ENCODE measurements at regions not wholly inside any gene's neighbourhood (a gene's known extent, or its start where the extent isn't known, plus 50 kb on each side); places are given as distances from the start of the nearest gene placed in this dataset.

- TF ChIP-seq CTCF (IDR thresholded peaks at IDR 0.05) = no peak
- H3K9me3 Mint-ChIP-seq = no peaks in the 10 kb centered on the region
- no peaks in the 10 kb centered on the region for H3K4me1 Mint-ChIP-seq
- no peak overlapping the region for H3K27ac Mint-ChIP-seq
- H3K4me3 Mint-ChIP-seq = no peak overlapping the region
- ChIA-PET POLR2A (no interaction called here), CTCF (no interaction called here)
- ATAC-seq (ENCODE audit: low read depth) (no peak), DNase-seq (no peak)
- intact Hi-C loops (cut with micrococcal nuclease) = no loop called here
- H3K36me3 Mint-ChIP-seq (ENCODE audit: low read depth) = no peaks in the 10 kb centered on the region
- no peaks in the 10 kb centered on the region for H3K27me3 Mint-ChIP-seq
Measured at GRCh38 chr10:109624939-109625338, 298.4 kb downstream of the XPNPEP1 start.

GRCh38 chr10:109622566-109622965 is 300.7 kb downstream of the XPNPEP1 start:
- DNase-seq (no peak), ATAC-seq (ENCODE audit: low read depth) (no peak)
- no peaks in the 10 kb centered on the region for H3K36me3 Mint-ChIP-seq (ENCODE audit: low read depth)
- ChIA-PET POLR2A (no interaction called here), CTCF (no interaction called here)
- H3K27ac Mint-ChIP-seq = no peak overlapping the region
- no peaks in the 10 kb centered on the region for H3K4me1 Mint-ChIP-seq
- H3K9me3 Mint-ChIP-seq = no peaks in the 10 kb centered on the region
- H3K4me3 Mint-ChIP-seq = no peak overlapping the region
- TF ChIP-seq CTCF (IDR thresholded peaks at IDR 0.05) = no peak
- no peaks in the 10 kb centered on the region for H3K27me3 Mint-ChIP-seq
- intact Hi-C loops (cut with micrococcal nuclease) = no loop called here

GRCh38 chr10:109620396-109620795 is 302.9 kb downstream of the XPNPEP1 start:
- H3K9me3 Mint-ChIP-seq = no peaks in the 10 kb centered on the region
- CTCF ChIA-PET = no interaction called here

GRCh38 chr10:109619914-109620313 is 303.4 kb downstream of the XPNPEP1 start:
- H3K27ac Mint-ChIP-seq = no peak overlapping the region
- DNase-seq = no peak
- no peak for ATAC-seq (ENCODE audit: low read depth)
- ChIA-PET CTCF (no interaction called here), POLR2A (no interaction called here)
- H3K27me3 Mint-ChIP-seq = no peaks in the 10 kb centered on the region
- H3K4me1 Mint-ChIP-seq = no peaks in the 10 kb centered on the region
- no peak overlapping the region for H3K4me3 Mint-ChIP-seq
- no peaks in the 10 kb centered on the region for H3K9me3 Mint-ChIP-seq
- no peak for TF ChIP-seq CTCF (IDR thresholded peaks at IDR 0.05)
- H3K36me3 Mint-ChIP-seq (ENCODE audit: low read depth) = no peaks in the 10 kb centered on the region
- intact Hi-C loops (cut with micrococcal nuclease) = no loop called here

More at GRCh38 chr10:109620396-109620795, 302.9 kb downstream of the XPNPEP1 start:
- H3K4me3 Mint-ChIP-seq = no peak overlapping the region
- no peak for ATAC-seq (ENCODE audit: low read depth)
- no peaks in the 10 kb centered on the region for H3K4me1 Mint-ChIP-seq
- H3K36me3 Mint-ChIP-seq (ENCODE audit: low read depth) = no peaks in the 10 kb centered on the region
- H3K27me3 Mint-ChIP-seq = no peaks in the 10 kb centered on the region
- no peak for TF ChIP-seq CTCF (IDR thresholded peaks at IDR 0.05)
- POLR2A ChIA-PET = no interaction called here
- DNase-seq = no peak
- intact Hi-C loops (cut with micrococcal nuclease) = no loop called here
- no peak overlapping the region for H3K27ac Mint-ChIP-seq

- Mint-ChIP-seq H3K36me3 (ENCODE audit: low read depth) (no peaks in the 10 kb centered on the region), H3K27ac (no peak overlapping the region)
- POLR2A ChIA-PET = no interaction called here
Measured at GRCh38 chr10:109618748-109619147, 304.6 kb downstream of the XPNPEP1 start.

More at GRCh38 chr10:109618748-109619147, 304.6 kb downstream of the XPNPEP1 start:
- H3K9me3 Mint-ChIP-seq = no peaks in the 10 kb centered on the region
- H3K4me3 Mint-ChIP-seq = no peak overlapping the region
- no peaks in the 10 kb centered on the region for H3K27me3 Mint-ChIP-seq
- CTCF ChIA-PET = no interaction called here
- ATAC-seq (ENCODE audit: low read depth) (no peak), DNase-seq (no peak)
- TF ChIP-seq CTCF (IDR thresholded peaks at IDR 0.05) = no peak
- no peaks in the 10 kb centered on the region for H3K4me1 Mint-ChIP-seq
- intact Hi-C loops (cut with micrococcal nuclease) = no loop called here
